ENCODE measurements at regions not wholly inside any gene's neighbourhood (a gene's known extent, or its start where the extent isn't known, plus 50 kb on each side); places are given as distances from the start of the nearest gene placed in this dataset.

- TF ChIP-seq CTCF (IDR thresholded peaks at IDR 0.05; ENCODE audit: low read length) (no peak), EZH2phosphoT487 (IDR thresholded peaks at IDR 0.05; ENCODE audit: low read length) (no peak), EZH2 (optimal IDR thresholded peaks at IDR 0.05; ENCODE audit: low read depth, low read length) (no peak)
- no peak for DNase-seq
- no peaks in the 10 kb centered on the region for H3K36me3 ChIP-seq (replicated peaks; ENCODE audit: insufficient read depth, low read length)
- H4K20me1 ChIP-seq (ENCODE audit: insufficient read depth, low read length): no peaks in the 10 kb centered on the region
- no peak overlapping the region for H3K9ac ChIP-seq (ENCODE audit: low read length)
- no peaks in the 10 kb centered on the region; the same call in 1 of the 2 replicates for H3K27me3 ChIP-seq (replicated peaks; ENCODE audit: insufficient read depth, low read length)
- no peaks in the 10 kb centered on the region for H3K9me3 ChIP-seq (replicated peaks; ENCODE audit: insufficient read depth, low read length)
- H2AFZ ChIP-seq (ENCODE audit: low read length): no peak overlapping the region
- no peaks in the 10 kb centered on the region for H3F3A ChIP-seq (ENCODE audit: insufficient read depth, low read length)
- no peaks in the 10 kb centered on the region for H3K4me1 ChIP-seq (ENCODE audit: low read length)
- H3K4me2 ChIP-seq (ENCODE audit: low read depth, low read length): no peak overlapping the region
- H3K4me3 ChIP-seq (ENCODE audit: low read length): no peak overlapping the region
- H3K9me2 ChIP-seq (replicated peaks; ENCODE audit: insufficient read depth, low read length): no peaks in the 10 kb centered on the region
- no peaks in the 10 kb centered on the region for H3K79me2 ChIP-seq (ENCODE audit: low read length)
- no peak overlapping the region for H3K27ac ChIP-seq (ENCODE audit: low read length)
These were observed 60.1 kb upstream of the SDK1 start for GRCh38 chr7:3240826-3241430.

- Histone ChIP-seq H3K9me3 (replicated peaks; ENCODE audit: insufficient read depth, low read length) (no peaks in the 10 kb centered on the region), H4K20me1 (ENCODE audit: insufficient read depth, low read length) (no peaks in the 10 kb centered on the region), H3K9me2 (replicated peaks; ENCODE audit: insufficient read depth, low read length) (no peaks in the 10 kb centered on the region), H3K36me3 (replicated peaks; ENCODE audit: insufficient read depth, low read length) (no peaks in the 10 kb centered on the region), H2AFZ (ENCODE audit: low read length) (no peak overlapping the region), H3K79me2 (ENCODE audit: low read length) (no peaks in the 10 kb centered on the region), H3K9ac (ENCODE audit: low read length) (no peak overlapping the region), H3K4me2 (ENCODE audit: low read depth, low read length) (no peak overlapping the region), H3K4me3 (ENCODE audit: low read length) (no peak overlapping the region), H3K27ac (ENCODE audit: low read length) (no peak overlapping the region), H3K4me1 (ENCODE audit: low read length) (no peaks in the 10 kb centered on the region), H3F3A (ENCODE audit: insufficient read depth, low read length) (no peaks in the 10 kb centered on the region), H3K27me3 (replicated peaks; ENCODE audit: insufficient read depth, low read length) (no peaks in the 10 kb centered on the region; the same call in 1 of the 2 replicates)
- DNase-seq: no peak
- no peak for TF ChIP-seq EZH2phosphoT487 (IDR thresholded peaks at IDR 0.05; ENCODE audit: low read length)
- TF ChIP-seq EZH2 (optimal IDR thresholded peaks at IDR 0.05; ENCODE audit: low read depth, low read length): no peak
- TF ChIP-seq CTCF (IDR thresholded peaks at IDR 0.05; ENCODE audit: low read length): no peak
These were observed 59.3 kb upstream of the SDK1 start for GRCh38 chr7:3241686-3242258.

GRCh38 chr7:3242398-3242972 lies 58.6 kb upstream of the SDK1 start:
- Histone ChIP-seq H4K20me1 (ENCODE audit: insufficient read depth, low read length) (no peaks in the 10 kb centered on the region), H3K4me1 (ENCODE audit: low read length) (no peaks in the 10 kb centered on the region), H3K9me2 (replicated peaks; ENCODE audit: insufficient read depth, low read length) (no peaks in the 10 kb centered on the region), H3K4me3 (ENCODE audit: low read length) (no peak overlapping the region), H3K9me3 (replicated peaks; ENCODE audit: insufficient read depth, low read length) (no peaks in the 10 kb centered on the region), H3K79me2 (ENCODE audit: low read length) (no peaks in the 10 kb centered on the region), H3K9ac (ENCODE audit: low read length) (no peak overlapping the region), H2AFZ (ENCODE audit: low read length) (no peak overlapping the region), H3K36me3 (replicated peaks; ENCODE audit: insufficient read depth, low read length) (no peaks in the 10 kb centered on the region), H3K27me3 (replicated peaks; ENCODE audit: insufficient read depth, low read length) (no peaks in the 10 kb centered on the region; the same call in 1 of the 2 replicates), H3K27ac (ENCODE audit: low read length) (no peak overlapping the region), H3K4me2 (ENCODE audit: low read depth, low read length) (no peak overlapping the region), H3F3A (ENCODE audit: insufficient read depth, low read length) (no peaks in the 10 kb centered on the region)
- TF ChIP-seq CTCF (IDR thresholded peaks at IDR 0.05; ENCODE audit: low read length) (no peak), EZH2 (optimal IDR thresholded peaks at IDR 0.05; ENCODE audit: low read depth, low read length) (no peak), EZH2phosphoT487 (IDR thresholded peaks at IDR 0.05; ENCODE audit: low read length) (no peak)
- DNase-seq: no peak

Data from MM.1S (cell line).